CD4-positive, alpha-beta T cell treated with Interleukin-15 for 1 hour (primary cell): ENCODE measurements at regions not wholly inside any gene's neighbourhood (a gene's known extent, or its start where the extent isn't known, plus 50 kb on each side); places are given as distances from the start of the nearest gene placed in this dataset.
"Not testable (repeated sequence)": the region's sequence is repeated elsewhere in the genome, so short reads cannot be mapped to it uniquely, and the experiment has no call there.

Experiments
- DNase-seq: peaks from one replicate; pipeline ENCODE4 v3.0.0-alpha.2; 2020

- DNase-seq = not testable (repeated sequence)
Measured at GRCh38 chr14:106477600-106477999, 951.2 kb downstream of the TMEM121 start.

DNA sequence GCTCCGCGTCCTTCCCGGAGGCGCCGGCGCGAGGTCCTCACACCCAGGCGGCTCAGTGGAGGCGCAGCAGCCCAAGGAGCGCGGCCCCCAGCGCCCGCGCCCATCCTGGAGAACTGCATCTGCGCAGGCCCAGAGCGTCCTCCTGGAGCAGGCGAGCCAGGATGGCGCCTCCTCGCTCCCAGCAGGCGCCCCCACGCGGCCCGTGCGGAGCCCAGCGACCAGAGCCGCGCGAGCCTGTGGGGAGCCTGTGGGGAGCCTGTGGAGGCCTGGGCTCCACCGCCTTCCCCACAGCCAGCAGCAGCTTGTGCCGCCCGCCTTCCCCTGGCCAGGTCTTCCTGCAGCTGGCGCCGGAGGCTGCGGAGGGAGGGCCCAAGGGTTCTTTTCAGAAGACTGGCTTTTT lies 953.9 kb downstream of the TMEM121 start:
- not testable (repeated sequence) for DNase-seq

GRCh38 chr14:106482213-106482612 lies 955.8 kb downstream of the TMEM121 start:
- not testable (repeated sequence) for DNase-seq

DNA sequence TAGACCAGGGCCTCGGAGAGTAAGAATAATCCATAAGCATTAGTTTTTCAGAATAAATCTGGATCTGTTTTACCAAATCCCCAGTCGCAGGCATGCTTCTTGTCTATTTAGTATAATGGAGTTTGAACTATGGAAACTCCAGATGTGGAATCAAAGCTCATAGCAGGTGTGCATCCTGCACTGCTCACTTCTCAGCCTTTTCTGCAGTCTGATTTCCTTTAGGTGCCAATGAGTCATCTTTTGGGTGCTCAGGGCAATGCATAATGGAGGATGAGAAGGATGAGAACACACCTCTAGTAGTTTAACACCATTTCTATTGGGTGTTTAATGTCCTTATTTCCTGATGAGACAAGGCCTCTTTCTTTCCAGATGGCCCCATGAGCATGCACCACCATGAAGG lies 961.2 kb downstream of the TMEM121 start:
- DNase-seq = no peak

- no peak for DNase-seq
Measured at GRCh38 chr14:106488291-106488690, 961.9 kb downstream of the TMEM121 start.

- no peak for DNase-seq
Measured at GRCh38 chr14:106489112-106489881, 962.9 kb downstream of the TMEM121 start.

- DNase-seq = no peak
Measured at GRCh38 chr14:106490442-106490841, 964.1 kb downstream of the TMEM121 start.

- DNase-seq = no peak
Measured at GRCh38 chr14:106491851-106492250, 965.5 kb downstream of the TMEM121 start.

DNA sequence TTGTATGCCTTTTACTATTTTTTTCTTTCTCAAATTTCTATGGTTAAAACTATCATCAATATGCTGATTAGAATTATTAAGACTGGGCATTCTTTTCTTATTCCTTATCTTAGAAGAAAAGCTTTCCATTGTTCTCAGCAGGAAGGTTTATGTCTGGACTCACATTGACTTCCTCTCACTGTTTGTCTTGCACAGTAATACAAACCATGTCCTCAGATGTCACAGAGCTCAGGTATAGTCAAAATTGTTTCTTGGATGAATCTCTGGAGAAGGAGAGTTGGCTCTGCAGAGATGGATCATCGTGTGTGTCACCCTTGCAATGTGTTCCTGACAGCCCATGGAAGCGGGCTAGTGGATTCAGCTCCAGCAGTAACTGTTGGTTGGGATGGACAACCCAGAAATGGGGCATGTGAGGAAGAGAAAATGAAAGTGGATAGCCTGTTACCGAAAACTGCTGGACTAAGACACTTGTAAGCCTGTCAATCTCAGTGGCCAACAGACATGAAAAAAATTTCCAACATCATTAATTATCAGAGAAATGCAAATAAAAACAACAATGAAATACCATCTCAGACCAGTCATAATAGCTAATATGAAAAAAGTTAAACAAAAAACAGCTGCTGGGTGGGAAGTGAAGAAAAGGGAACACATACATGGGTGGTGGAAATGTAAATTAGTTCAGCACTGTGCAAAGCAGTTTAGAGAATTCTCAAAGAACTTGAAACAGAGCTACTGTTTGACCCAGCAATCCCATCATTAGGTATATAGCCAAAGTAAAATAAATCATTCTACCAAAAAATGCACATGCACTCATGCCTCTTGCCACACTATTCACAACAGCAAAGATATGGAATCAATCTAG lies 967.8 kb downstream of the TMEM121 start:
- no peak for DNase-seq

DNA sequence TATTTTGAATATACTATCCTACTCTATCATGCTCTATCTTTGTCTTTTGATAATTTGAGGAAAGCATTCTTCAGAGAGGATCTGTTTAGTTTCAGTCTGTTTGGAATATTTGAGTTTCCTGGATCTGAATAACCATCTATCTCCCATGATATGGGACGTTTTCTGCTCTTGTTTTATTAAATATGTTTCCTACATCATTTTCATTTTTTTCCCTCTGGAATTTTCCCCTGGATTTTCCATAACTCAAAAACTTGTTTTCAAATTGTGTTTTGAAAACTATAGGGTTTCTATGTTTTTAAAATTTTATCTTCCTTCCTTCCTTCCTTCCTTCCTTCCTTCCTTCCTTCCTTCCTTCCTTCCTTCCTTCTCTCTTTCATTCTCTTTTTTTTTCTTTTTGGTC lies 974.2 kb downstream of the TMEM121 start:
- no peak for DNase-seq

GRCh38 chr14:106501898-106502297 lies 975.5 kb downstream of the TMEM121 start:
- no peak for DNase-seq

DNA sequence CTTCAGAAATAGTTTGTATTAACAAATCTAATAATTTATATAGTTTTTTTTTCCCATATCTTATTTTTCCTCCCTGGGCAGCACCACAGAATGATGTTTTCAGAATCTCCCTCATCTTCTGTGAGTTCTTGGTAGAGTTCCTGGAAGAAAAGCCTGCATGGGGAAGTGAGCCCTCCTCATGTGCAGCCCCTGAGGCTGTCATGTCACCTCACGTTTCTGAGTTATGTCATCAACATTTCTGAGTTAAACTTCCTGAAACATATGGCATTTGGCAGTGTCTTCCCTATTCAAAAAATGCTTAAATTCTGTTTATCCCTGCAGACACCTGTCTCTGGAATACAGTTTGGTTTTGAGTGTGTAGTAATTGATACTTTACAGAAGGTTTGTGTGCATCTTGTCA lies 979.0 kb downstream of the TMEM121 start:
- DNase-seq = no peak

DNA sequence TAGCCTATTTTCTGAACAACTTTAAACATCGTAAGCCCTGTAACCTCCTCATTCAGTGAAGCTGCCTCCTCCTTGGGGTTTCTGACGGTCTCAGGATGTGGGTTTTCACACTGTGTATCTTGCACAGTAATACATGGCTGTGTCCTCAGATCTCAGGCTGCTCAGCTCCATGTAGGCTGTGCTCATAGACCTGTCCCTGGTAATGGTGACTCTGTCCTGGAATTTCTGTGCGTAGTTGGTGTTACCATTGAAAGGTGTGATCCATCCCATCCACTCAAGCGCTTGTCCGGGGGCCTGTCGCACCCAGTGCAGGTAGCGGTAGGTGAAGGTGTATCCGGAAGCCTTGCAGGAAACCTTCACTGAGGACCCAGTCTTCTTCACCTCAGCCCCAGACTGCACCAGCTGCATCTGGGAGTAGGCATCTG lies 980.5 kb downstream of the TMEM121 start:
- DNase-seq = peak; percentile 26

DNA sequence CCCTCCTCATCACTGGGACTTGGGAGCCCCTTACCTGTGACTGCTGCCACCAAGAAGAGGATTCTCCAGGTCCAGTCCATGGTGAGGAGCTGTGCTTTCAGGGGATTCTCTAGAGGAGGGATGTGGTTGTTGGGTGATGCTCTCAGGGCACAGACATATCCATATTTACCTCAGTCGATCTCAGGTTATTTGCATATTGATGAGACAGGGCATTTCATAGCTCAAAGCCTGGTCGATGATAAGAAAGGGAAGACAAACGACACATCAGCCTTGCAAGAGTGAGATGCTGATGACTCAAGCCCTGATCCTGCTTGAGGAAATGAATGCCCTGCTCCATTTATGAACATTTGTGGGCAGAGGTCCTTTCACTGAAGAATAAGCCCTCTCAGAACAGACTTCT lies 981.0 kb downstream of the TMEM121 start:
- no peak for DNase-seq

GRCh38 chr14:106508216-106508615 lies 981.8 kb downstream of the TMEM121 start:
- DNase-seq = no peak

DNA sequence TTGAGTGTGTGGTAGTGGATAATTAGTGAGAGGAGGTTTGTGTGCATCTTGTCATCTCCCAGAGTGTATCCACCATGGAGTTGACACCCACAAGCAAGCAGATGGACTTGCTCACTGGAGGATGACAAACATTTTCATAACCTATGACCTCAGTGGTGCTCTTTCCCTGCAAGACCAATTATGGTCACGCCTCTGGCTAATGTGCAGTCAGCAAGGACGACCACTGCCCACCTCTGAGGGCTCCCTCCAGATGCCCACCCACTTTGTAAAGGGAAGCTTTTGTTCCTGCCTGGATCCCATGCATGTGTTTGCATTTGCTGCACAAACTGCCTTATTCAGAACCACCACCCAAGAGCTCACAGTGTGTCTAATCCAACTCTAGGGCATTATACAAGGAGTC lies 982.8 kb downstream of the TMEM121 start:
- DNase-seq = no peak

DNA sequence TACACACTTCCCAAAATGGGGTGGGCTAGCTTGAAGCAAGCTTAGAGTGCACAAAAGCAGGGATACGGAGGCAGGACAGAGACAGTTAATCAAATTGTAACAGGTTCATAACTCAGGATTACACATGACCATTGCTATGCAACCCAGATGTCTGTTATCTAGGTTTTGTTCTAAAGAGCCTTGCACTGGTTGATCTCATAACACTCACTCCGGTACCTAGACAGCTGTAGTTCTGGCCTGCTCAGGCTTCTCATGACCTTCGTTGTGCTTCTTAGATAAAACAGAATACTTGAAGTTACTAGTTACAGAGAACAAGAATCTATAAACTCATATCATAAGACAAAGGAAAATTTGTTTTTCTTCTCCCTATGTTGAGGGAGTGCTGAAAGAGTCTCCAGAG lies 983.4 kb downstream of the TMEM121 start:
- no peak for DNase-seq

GRCh38 chr14:106511006-106511799 lies 984.8 kb downstream of the TMEM121 start:
- peak; percentile 58 for DNase-seq

GRCh38 chr14:106511800-106512198 lies 985.4 kb downstream of the TMEM121 start:
- no peak for DNase-seq

- no peak for DNase-seq
Measured at GRCh38 chr14:106513302-106513701, 986.9 kb downstream of the TMEM121 start.

GRCh38 chr14:106518054-106518943 lies 991.9 kb downstream of the TMEM121 start:
- peak; percentile 78 for DNase-seq

- not testable (repeated sequence) for DNase-seq
Measured at GRCh38 chr14:106522118-106522517, 995.7 kb downstream of the TMEM121 start.
